HG03565 (cell line): ENCODE measurements at regions not wholly inside any gene's neighbourhood (a gene's known extent, or its start where the extent isn't known, plus 50 kb on each side); places are given as distances from the start of the nearest gene placed in this dataset.
"Not testable (repeated sequence)": the region's sequence is repeated elsewhere in the genome, so short reads cannot be mapped to it uniquely, and the experiment has no call there.

Experiments used
- ATAC-seq: cut with Tn5 transposase; IDR thresholded peaks from one replicate; pipeline ENCODE4 v1.9.1; 2021; ENCODE audit warnings: mild to moderate bottlenecking, moderate library complexity; ENCODE audit not compliant: unreplicated experiment

GRCh38 chr13:54980651-54981050, 1952.0 kb downstream of the OLFM4 start:
- ATAC-seq: no peak

- ATAC-seq: no peak
These were observed 1960.8 kb downstream of the OLFM4 start for GRCh38 chr13:54989418-54989817.

- no peak for ATAC-seq
These were observed 1970.8 kb downstream of the OLFM4 start for GRCh38 chr13:54999399-54999907.

GRCh38 chr13:55000043-55000442, 1971.4 kb downstream of the OLFM4 start:
- no peak for ATAC-seq

- no peak for ATAC-seq
These were observed 1972.2 kb downstream of the OLFM4 start for GRCh38 chr13:55000844-55001243.

GRCh38 chr13:55001881-55002280, 1973.3 kb downstream of the OLFM4 start:
- ATAC-seq: no peak

- ATAC-seq: no peak
These were observed 1979.1 kb downstream of the OLFM4 start for GRCh38 chr13:55007681-55008080.

- no peak for ATAC-seq
These were observed 1984.4 kb downstream of the OLFM4 start for GRCh38 chr13:55013051-55013450.

- ATAC-seq: no peak
These were observed 2000.7 kb downstream of the OLFM4 start for GRCh38 chr13:55029280-55029679.

- no peak for ATAC-seq
These were observed 2009.6 kb downstream of the OLFM4 start for GRCh38 chr13:55038230-55038629.

GRCh38 chr13:55053891-55054550, 2025.4 kb downstream of the OLFM4 start:
- ATAC-seq: not testable (repeated sequence)

- ATAC-seq: not testable (repeated sequence)
These were observed 2027.1 kb downstream of the OLFM4 start for GRCh38 chr13:55055666-55056065.

- no peak for ATAC-seq
These were observed 2034.0 kb downstream of the OLFM4 start for GRCh38 chr13:55062662-55063061.

- ATAC-seq: no peak
These were observed 2039.3 kb downstream of the OLFM4 start for GRCh38 chr13:55067946-55068345.

- no peak for ATAC-seq
These were observed 2041.1 kb downstream of the OLFM4 start for GRCh38 chr13:55069746-55070145.

- ATAC-seq: no peak
These were observed 2044.4 kb downstream of the OLFM4 start for GRCh38 chr13:55073000-55073399.

GRCh38 chr13:55084630-55085029, 2056.0 kb downstream of the OLFM4 start:
- no peak for ATAC-seq

- ATAC-seq: no peak
These were observed 2053.6 kb upstream of the PRR20A start for GRCh38 chr13:55087085-55087484.

GRCh38 chr13:55090612-55091011, 2050.1 kb upstream of the PRR20A start:
- ATAC-seq: no peak

- ATAC-seq: no peak
These were observed 2049.5 kb upstream of the PRR20A start for GRCh38 chr13:55091172-55091571.

GRCh38 chr13:55106509-55106908, 2034.2 kb upstream of the PRR20A start:
- no peak for ATAC-seq

GRCh38 chr13:55120631-55121030, 2020.1 kb upstream of the PRR20A start:
- no peak for ATAC-seq

- no peak for ATAC-seq
These were observed 1985.7 kb upstream of the PRR20A start for GRCh38 chr13:55155046-55155445.
